ENCODE measurements at regions not wholly inside any gene's neighbourhood (a gene's known extent, or its start where the extent isn't known, plus 50 kb on each side); places are given as distances from the start of the nearest gene placed in this dataset.

- no peak overlapping the region for H3K27ac ChIP-seq
- H3K27me3 ChIP-seq (replicated peaks in 1 of 7), result no peaks in the 10 kb centered on the region
- intact Hi-C loops (cut with DNase I; ENCODE audit: low total_unique reads), result no loop called here
- 61 to 79% (median 70%) methylated on average over 5 of the region's 5 CpGs for WGBS, 5 donors
- H3K36me3 ChIP-seq, result no peaks in the 10 kb centered on the region
- H3K4me1 ChIP-seq, result peaks cover 0 to 5% (median 0%) of the 10 kb centered on the region in 6 donors
- TF ChIP-seq CTCF (IDR thresholded peaks at IDR 0.05 in 8 of 11, conservative IDR thresholded peaks at IDR 0.05 in 3 of 11) (no peak), POLR2A (IDR thresholded peaks at IDR 0.05) (no peak), POLR2AphosphoS5 (IDR thresholded peaks at IDR 0.05) (no peak)
- no peak overlapping the region for H3K4me3 ChIP-seq
- DNase-seq, result no peak
- H3K9me3 ChIP-seq, result peaks cover 0 to 16% (median 0%) of the 10 kb centered on the region in 8 donors
These were observed 90.2 kb downstream of the PLK2 start for GRCh38 chr5:58369513-58370190.

- intact Hi-C loops (cut with DNase I; ENCODE audit: low total_unique reads), result no loop called here
- no peak for TF ChIP-seq CTCF (IDR thresholded peaks at IDR 0.05 in 8 of 11, conservative IDR thresholded peaks at IDR 0.05 in 3 of 11)
- no peak for TF ChIP-seq POLR2A (IDR thresholded peaks at IDR 0.05)
- no peak for TF ChIP-seq POLR2AphosphoS5 (IDR thresholded peaks at IDR 0.05)
- 25 to 38% (median 30%) methylated on average over 4 of the region's 4 CpGs for WGBS, 5 donors
- Histone ChIP-seq H3K4me1 (peaks cover 0 to 5% (median 0%) of the 10 kb centered on the region in 6 donors), H3K9me3 (peaks cover 0 to under 1% (median 0%) of the 10 kb centered on the region in 8 donors), H3K4me3 (no peak overlapping the region), H3K27me3 (replicated peaks in 1 of 7) (no peaks in the 10 kb centered on the region), H3K27ac (no peak overlapping the region), H3K36me3 (no peaks in the 10 kb centered on the region)
- no peak for DNase-seq
These were observed 93.4 kb downstream of the PLK2 start for GRCh38 chr5:58366461-58366860.

DNA sequence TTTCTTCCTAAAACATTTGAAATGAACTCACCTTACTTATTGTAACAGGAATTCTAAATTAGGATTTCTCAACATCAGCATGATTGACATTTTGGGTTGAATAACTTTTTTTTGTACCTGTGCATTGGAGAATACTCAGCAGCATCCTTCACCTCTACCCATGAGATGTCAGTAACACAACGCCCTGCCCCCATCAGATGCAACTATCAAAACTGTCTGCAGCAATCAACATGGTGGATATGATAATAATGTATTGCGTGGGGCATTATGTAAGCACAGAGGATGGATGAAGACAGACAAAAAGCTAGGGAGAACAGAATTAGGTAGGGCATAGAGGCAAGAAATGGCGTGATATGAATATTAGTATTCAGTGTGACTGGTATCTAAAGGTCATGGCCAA lies 94.1 kb downstream of the PLK2 start:
- Histone ChIP-seq H3K27ac (no peak overlapping the region), H3K27me3 (replicated peaks in 1 of 7) (no peaks in the 10 kb centered on the region), H3K9me3 (no peaks in the 10 kb centered on the region), H3K4me1 (peaks cover 0 to 5% (median 0%) of the 10 kb centered on the region in 6 donors), H3K4me3 (no peak overlapping the region), H3K36me3 (no peaks in the 10 kb centered on the region)
- WGBS, 5 donors, result 68 to 95% (median 74%) methylated on average over 3 of the region's 3 CpGs
- TF ChIP-seq POLR2A (IDR thresholded peaks at IDR 0.05), result no peak
- TF ChIP-seq CTCF (IDR thresholded peaks at IDR 0.05 in 8 of 11, conservative IDR thresholded peaks at IDR 0.05 in 3 of 11), result no peak
- TF ChIP-seq POLR2AphosphoS5 (IDR thresholded peaks at IDR 0.05), result no peak
- intact Hi-C loops (cut with DNase I; ENCODE audit: low total_unique reads), result no loop called here
- no peak for DNase-seq

DNA sequence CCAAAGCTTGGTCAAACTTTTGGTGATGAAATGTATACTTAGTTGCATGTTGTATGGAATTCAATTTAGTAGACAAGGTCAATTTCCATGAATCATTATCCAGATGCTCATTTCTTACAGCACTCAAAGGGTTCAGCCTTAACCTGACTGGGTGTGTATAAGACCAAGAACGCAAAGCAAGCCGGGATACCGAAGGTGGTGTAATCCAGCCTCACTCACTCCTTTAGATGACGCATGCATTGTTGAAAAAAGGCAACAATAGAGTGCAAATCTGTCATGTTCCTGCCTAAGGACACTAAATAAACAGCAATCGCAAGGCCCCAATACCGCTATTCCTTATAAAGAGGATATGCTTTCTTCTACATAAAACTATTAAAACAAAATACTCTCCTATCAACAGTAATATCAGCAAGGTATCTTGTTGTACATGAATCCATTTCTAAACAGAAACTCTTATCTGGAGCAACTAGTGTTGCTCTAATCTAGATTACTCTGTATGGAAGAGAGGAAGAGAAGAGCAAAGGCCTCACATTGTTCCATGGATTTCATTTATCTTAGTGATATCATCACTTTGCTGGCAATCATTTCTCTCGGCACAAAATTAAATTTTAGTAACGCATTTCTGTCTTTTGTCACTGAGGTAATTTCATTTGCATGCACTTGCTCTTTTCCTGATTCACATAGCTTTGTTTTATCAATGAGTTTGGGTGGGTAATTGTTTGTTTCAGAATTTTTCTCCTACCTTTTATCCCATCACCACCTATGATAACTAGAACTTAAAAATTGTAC lies 96.2 kb downstream of the PLK2 start:
- H3K36me3 ChIP-seq, result no peaks in the 10 kb centered on the region
- no peak for DNase-seq
- H3K4me1 ChIP-seq, result peaks cover 0 to 5% (median 0%) of the 10 kb centered on the region in 6 donors
- no peaks in the 10 kb centered on the region for H3K27me3 ChIP-seq (replicated peaks in 1 of 7)
- no peak for TF ChIP-seq POLR2AphosphoS5 (IDR thresholded peaks at IDR 0.05)
- no peak for TF ChIP-seq POLR2A (IDR thresholded peaks at IDR 0.05)
- TF ChIP-seq CTCF (IDR thresholded peaks at IDR 0.05 in 8 of 11, conservative IDR thresholded peaks at IDR 0.05 in 3 of 11), result no peak
- WGBS, 5 donors, result 92 to 99% (median 96%) methylated on average over 8 of the region's 8 CpGs
- H3K9me3 ChIP-seq, result no peaks in the 10 kb centered on the region
- no peak overlapping the region for H3K4me3 ChIP-seq
- intact Hi-C loops (cut with DNase I; ENCODE audit: low total_unique reads), result no loop called here
- H3K27ac ChIP-seq, result no peak overlapping the region

All from spleen (tissue), 11 donors.